ENCODE measurements at regions not wholly inside any gene's neighbourhood (a gene's known extent, or its start where the extent isn't known, plus 50 kb on each side); places are given as distances from the start of the nearest gene placed in this dataset.
"Not testable (repeated sequence)": the region's sequence is repeated elsewhere in the genome, so short reads cannot be mapped to it uniquely, and the experiment has no call there.

DNA sequence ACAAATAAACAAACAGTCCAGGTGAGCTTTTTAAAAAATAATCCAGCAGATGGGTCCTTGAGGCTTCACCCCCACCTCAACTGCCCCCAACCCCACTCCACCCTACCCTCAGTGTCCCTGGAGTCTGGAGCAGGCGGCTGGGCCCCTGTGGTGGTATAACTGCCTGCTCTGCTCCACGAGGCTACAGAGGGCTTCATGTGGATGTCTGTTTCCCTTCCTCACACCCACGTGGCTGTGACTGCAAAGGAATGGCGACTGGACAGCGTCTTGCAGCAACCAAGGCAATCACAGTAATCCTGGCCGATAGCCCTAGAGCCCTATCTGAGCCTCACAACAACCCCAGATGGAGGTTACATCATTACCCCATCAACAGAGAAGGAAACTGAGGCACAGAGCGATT, 76.5 kb downstream of the SLC2A10 start:
- no peak for DNase-seq

DNA sequence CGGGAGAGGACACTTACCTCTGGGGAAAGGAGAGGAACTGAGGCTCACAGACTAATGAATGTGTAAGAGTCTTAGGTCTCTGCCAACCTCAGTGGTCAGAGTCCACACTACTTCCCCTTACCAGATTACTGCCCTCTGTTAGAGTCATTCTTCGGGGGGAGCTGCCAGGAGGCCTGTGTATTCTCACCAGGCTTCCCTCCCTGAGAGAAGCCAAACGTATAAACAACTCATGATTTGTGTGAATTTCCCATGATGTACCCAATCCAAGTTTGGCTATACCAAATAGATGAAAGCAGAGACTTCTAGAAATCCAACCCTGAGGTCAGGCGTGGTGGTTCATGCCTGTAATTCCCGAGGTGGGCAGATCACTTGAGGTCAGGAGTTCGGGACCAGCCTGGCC, 77.1 kb downstream of the SLC2A10 start:
- no peak for DNase-seq

DNA sequence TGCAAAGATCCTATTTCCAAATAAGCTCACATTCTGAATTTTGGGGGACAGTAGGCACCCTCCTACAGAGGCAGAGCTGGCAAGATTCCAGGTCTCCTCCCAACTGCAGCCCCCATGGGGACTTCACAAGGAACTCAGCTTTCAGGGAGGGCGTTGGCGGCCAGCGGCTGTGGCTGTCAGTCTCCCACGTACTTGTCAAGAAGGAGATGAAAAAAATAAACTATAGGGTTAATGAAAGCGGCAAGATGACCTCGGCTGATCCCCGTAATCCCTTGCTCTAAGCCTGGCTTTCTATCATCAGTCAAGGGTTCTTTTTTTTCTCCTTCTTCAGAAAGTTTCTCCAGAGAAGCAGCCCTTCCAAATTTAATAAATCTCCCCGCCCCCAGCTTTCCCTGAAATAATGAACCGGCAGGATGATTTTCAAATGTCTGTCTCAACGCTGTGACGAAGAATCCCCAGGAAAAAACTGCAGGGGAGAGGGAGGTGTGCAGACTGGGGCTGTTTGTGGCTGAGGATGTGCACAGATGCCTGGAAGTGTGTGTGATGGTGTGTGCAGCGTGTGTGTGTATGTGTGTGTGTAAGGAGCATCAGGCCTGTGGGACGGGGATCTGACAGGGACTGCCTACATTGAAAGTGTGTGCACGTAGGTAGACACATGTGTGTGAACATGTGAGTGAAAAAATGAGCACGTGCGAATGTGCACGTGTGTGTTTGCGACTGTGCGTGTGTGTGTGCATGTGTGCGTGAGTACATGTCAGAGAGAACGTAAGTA, 78.7 kb downstream of the SLC2A10 start:
- no peak for DNase-seq

DNA sequence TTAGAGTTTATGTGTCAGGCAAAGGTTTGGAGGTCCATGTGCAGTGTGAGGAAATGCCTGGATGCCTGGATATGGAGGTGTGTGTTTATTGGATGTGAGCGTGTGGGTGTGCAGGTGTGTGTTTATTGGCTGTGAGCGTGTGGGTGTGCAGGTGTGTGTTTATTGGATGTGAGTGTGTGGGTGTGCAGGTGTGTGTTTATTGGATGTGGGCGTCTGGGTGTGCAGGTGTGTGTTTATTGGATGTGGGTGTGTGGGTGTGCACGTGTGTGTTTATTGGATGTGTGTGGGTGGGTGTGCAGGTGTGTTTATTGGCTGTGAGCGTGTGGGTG, 79.3 kb downstream of the SLC2A10 start:
- DNase-seq = not testable (repeated sequence)

DNA sequence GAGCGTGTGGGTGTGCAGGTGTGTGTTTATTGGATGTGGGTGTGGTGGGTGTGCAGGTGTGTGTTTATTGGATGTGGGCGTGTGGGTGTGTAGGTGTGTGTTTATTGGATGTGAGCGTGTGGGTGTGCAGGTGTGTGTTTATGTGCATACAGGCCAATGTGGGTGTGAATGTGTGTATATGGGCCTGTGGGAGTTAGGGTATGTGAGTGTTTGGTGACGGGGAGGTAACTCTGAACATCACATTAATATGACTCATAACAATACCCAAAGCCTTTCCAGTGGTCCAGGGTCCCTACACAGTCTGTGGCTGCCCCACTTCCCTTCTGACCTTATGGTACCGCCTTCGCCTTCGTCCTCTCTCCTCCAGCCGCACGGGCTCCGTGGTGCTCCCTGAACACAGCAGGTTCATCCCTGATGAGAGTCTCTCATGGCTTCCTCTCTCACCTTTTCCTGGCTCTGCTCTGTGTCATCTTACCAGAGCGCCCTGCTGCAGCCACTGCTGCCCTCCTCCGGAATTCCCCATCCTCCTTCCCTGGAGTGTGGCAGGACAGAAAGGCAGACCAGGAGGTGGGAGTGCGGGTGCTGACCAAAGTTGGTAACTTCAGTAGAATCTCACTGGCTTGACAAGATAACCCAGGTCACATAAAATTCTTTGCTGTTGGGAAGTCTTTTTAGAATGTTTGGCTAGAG, 80.0 kb downstream of the SLC2A10 start:
- no peak for DNase-seq

DNA sequence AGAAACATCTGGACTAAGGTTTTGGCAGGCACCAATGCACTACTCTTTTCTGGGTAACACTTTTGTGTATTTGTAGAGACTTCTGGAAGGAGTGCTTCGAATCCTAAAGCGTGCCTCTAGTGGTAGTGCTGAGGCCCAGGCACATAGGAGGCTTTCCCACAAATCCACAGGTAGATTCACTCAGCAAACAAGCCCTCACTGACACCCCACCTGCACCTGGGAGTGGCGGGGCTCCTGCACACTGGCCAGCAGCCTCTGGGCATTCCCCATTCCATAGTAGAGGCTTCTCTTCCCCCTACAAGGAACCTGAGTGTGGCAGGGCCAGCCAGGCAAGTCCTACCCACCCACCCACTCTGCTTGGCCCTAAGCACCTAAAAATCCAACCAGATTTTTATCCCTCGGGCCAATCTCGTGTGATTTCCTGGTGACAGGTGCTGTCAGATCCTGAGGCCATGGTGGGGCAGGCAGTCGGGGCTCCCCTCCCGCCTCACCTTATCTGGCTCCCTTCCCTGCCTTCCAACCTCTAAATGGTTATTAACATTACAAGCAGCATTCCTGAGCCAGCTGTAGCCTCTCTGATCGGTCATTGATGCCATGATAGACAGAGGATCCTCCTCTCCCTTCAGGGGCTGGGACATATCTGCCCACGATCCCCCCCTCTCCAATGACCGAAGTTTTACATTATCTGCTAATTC, 82.4 kb downstream of the SLC2A10 start:
- no peak for DNase-seq

DNA sequence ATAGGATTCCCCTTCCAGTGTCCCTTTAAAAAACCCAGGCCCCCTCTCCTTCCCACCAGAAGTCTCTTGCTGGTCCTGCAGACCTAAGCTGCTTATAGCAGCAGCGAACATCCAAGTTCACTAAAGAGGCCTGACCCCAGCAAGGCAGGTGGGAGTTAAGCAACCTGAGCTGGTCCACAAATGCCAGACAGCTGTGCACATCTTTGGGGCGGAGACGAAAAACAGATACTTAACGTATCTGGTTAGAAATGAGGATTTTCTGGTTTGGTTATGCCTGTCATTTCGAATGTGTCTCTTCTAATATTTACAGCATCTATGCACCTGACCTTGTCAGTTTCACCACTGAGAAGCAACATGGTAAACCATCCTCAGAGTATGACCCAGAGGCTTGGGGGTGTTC, 87.8 kb downstream of the SLC2A10 start:
- no peak for DNase-seq

DNA sequence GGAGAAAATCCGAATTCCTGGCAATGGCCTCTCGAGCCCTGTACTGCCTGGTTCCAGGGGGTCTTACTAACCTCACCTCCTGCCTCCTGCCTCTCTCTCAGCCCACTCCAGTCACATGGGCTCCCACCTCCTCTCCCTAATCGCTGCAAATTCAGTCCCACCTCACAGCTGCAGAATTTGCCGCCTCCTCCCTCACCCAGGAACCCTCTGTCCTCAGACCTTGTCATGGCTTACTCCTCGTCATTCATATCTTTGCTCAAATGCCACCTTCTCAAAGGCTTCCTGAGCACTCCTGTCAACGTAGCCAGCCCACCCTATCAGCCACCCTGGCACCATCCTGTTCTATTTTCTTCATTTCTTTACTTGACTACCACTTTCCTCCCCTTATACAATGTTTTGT, 89.0 kb downstream of the SLC2A10 start:
- no peak for DNase-seq

DNA sequence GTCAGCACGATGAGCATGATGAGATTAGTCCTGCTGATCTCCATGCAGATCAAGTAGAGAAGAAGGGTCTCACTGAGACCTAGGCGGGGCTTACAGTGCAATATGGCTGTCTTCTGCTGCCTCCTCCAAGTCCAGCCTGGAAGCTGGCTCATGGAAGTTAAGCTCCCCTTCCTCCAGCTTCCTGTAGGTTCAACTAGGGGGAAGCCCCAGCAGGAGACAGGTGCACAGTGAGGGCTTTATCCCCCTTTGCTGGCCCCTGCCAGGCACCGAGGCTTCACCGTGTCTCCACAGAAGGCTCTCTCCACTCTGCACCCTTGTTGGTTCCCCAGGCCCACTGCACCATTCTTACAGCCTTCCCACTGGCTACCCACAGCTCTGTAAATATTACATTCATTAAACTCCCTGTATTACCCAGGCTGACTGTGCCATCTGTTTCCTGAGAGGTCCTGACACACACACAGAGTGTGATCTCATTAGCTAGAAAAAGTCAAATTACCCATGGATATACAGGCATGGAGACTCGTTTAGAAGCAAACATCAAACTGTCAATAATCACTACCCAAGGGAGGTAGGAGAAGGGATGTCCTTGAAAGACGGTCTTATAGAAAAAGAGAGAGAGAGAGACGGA, 90.4 kb downstream of the SLC2A10 start:
- no peak for DNase-seq

DNA sequence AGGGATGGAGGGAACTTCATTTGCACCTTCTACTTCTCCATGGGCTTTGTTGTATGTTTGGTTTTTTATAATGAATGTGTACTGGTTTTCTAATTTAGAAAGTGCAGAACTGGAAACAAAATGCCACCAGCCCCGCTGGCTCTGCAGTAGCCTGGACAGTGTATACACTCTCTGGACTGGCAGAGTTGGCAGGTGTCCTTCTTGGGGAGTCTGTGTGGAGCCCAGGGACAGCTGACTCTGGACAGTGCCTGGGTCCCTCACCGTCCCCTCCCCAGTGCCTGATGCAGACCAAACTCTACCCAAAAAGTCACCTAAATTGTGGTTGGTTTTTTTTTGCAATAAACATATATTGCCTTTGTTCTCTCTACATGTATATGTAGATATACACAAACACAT, 91.0 kb downstream of the SLC2A10 start:
- DNase-seq = no peak

DNA sequence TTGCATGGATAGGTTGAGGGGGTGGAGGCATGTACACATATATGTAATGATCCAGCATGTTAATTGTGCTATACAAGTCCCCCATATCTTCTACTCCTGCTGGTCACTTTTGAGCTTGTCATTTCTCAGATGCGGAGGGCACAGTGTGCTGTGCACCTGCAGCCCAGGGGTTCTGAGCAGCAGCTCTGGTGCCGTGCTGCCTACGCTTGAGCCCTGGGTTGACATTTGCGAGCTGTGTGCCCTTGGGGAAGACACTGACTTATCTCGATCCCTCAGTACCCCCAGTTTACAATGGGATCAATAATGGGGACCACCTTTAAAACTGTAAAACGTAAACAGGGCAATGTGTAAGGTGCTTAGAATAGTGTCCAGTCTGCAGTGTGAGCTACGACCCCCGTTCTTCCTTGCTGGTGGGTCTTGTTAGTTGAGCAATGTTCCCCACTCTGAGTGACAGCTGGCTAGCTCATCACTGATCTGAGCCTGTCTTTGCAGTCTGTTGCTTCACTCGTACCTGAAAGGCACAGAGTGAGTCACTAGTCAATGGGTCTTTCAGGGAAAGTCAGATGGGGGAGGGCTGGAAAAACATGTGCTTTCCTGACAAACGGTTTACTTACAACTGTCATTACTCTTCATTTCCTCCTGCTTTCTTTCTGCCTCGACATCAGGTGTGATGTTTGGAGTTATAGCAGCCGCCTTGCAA, 91.7 kb downstream of the SLC2A10 start:
- no peak for DNase-seq

DNA sequence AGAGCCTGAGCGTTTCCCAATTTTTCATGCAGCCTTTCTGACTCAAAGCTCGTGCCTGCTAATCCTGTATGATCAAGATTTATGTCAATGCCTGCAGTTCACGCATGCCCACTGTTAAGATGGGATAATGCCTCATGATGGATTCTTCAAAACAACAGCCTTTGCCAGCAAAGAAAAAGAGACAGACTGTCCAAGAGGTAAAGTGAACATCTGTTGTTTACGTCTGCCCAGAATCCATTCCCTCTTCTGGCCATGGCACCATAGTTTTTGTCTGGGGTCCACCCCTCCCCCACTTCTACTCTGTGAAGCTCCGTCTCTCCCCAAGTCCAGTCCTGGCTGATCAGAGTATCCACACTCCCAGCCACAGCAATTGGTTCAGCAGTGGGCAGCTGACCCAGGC, 91.9 kb upstream of the EYA2 start:
- no peak for DNase-seq

DNA sequence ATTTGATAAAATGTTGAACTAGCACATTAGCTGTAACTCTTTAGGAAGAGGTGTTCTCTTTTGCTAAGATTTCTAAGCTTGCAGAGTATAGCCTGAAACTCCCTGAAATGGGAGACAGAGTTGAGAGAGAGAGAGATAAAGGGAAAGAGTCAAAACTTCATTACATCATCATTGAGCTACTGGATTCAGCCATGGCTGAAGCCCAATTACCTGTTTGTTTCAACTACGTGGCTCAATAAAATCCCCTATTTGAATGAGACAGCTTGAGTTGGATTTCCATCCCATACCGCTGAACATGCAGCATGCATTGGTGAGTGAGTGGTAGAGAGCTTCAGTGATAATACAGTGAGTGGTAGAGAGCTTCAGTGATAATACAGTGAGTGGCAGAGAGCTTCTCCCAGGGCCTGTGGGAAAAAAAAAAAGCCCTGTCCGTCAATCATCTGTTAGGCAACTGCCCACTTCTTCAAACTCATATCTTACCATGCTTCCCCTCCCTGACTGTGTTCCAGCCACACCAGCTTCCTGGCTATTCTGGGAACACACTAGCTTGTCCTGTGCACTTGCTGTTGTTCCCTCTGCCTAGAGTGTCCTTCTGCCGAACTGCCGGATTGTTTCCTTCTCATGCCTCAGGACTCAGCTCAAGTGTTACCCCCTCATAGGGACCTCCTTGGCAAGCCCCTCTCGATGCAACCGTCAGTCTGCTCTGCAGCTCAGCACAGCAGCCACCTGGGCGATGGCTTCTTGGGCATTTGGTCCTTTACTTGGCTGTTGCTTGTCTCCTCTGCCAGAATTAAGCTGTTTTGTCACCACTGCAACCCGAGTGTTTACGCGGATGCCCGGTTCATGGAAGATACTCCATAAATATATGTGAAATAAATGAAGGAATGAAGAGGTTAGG, 91.3 kb upstream of the EYA2 start:
- no peak for DNase-seq

DNA sequence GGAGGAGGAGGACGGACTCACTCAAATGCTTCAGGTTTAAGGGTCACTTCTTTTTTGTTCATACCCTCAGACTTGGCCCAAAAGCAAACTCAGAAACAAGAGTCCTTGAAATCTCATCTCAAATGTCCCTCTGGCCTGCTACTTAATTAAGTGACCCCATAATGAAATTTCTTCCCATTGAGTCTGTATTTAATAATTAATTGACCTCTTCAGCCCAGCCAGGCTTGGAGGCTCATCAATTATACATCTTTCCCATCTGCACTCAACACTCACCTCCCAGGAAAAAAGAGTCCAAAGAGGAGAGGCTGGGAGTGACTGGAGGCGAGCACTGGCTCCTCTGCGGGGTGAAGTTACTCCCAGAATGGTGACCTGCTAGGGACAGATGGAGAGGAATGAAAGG, 90.5 kb upstream of the EYA2 start:
- no peak for DNase-seq

DNA sequence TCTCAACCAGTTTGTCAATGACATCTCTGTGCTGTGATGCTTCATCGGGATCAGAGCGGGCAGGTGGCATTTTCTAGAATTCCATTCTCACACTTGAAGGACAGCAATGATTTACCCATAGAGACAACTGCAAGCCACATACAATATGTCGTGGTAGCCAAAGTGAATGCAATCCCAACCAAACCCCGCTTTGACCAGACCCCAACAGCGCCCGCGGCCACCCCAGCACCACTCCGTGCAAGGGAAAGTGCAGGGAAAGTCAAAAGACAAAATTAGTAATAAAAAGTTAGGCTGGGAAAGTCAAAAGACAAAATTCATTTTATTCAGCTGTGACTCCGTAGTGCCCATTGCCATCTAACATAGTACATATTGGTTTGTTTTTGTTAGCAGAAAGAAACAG, 88.8 kb upstream of the EYA2 start:
- DNase-seq = no peak

DNA sequence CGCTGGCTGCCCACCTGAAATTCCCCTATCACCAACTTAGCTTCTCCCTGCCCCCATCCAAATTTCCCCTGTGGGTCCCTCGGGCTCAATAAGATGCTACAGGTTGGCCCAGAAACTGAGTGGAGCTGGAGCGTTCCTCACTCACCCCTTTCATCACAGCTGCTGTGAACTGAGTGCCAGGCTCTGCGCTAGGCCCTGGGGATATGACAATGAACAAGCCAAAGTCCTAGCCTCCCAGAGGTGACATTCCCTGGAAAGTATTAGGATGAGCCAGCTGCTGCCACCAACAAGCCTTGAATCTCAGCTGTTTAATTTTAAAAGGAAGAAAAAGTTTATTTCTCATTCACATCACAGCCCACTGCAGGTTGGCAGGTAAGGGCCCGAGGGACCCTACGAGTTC, 86.6 kb upstream of the EYA2 start:
- DNase-seq = no peak

DNA sequence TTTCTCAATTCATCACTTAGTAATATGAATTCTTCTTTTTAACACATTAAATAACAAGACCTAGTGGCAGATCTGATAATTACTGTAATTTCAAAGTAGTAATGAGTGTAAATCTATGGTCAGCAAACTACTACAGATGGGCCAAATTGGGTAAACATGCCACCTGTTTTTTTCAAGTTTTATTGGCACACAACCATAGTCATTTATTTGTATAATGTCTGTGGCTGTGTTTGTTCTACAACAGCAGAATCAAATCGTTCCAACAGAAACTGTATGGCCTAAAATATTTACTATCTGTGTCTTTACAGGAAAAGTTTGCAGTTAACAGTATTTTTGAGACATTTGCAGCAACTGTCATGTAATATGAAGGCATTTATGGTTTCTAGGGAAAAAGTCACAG, 86.1 kb upstream of the EYA2 start:
- no peak for DNase-seq

DNA sequence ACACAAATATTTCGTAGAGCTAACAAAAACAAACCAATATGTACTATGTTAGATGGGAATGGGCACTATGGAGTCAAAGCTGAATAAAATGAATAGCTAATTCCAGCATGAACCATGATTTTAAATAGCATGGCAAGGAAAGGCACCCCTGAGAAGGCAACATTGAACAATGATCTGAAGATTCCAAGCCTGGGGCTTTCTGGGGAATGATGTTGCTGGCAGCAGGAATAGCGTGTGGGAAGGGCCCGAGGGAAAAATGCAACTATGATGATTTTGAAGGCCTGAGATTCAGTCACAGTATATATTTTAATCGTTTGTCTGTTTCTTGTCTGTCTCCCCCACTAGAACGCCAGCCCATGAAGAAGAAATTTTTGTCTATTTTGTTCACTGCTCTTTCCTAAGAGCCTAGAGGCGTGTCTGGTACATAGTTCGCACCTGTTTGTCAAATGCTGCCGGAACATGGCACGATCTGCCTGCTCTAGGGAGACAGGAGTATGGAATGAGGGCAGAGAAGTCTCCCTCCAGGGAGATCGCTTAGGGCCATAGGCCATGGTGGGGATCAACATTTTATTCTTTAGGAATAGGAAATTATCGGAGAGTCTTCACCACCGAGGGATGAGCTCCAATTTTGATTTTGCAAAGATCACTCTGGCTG, 84.8 kb upstream of the EYA2 start:
- DNase-seq = no peak

DNA sequence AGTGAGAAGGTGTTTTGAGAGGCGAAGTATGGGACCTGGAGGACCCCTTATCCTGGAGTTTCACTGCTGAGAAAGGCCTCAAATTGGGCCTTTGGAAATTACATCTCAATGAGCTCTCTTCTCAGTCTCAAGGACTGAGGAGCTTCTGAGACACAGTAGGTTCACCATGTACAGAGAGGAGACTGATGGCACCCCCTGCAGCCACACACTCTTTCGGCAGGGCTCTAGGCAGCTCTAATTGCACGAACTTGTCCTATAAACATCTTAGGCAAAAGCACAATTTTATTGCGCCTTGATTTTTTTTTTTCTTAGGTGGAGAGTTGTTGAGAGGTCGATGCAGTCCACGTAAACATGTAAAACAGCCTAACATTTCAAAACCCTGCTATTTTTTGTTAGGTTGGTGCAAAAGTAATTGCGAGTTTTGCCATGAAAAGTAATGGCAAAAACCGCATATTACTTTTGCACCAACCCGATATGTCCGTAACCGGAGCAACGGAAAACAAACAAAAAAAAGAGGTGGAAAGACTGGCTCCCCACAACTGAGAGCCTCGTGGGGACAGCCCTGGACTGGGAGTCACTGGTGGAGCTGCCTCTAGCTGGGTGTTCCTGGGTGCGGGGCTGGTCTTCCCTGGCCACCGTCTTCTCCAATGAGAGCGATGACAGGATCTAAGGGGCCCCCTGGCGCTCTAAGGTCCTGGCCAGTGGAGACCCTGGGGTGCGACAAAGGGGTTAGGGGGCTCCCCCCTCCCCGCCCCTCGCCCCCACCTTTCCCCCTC, 84.0 kb upstream of the EYA2 start:
- no peak for DNase-seq

DNA sequence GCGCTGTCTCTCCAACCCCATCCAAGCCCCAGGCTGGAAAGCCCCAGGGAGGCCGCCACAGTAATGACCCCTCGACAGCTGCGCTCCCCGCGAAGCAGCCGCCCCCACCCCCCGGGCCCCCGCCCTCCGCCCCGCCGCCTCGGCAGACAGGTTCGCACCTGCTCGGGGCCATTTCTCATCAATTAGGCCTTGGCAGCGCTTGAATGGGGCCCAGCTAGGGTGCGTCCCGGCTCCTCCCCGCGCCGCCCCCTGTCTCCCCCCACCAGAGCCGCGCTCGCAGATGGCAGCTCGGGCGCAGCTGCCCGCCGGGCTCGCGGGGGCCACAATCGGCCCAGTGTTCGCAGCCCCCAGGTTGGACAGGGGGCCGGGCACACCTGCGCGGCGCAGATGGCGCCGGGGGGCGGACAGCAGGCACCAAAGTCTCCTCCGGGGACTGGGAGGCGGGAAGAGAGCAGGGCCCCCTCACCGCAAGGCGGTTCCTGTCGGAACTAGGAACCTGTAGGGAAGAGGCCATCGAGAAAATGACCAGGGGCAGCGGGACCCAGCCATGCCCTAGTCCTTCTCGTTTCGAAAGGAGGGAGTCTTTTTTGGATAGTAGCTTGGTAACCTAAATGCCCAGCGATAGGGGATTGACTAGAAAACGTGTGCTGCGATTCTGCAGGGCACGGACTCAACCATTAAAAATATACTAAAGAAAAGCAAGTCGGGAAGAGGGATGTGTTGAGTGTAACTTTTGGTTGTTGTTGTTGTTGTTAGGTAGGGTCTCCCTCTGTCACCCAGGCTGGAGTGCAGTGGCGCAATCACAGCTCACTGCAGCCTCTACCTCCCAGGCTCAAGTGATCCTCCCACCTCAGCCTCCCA, 83.2 kb upstream of the EYA2 start:
- DNase-seq = no peak

Data from dermis blood vessel endothelial cell (primary cell).